ENCODE measurements at regions not wholly inside any gene's neighbourhood (a gene's known extent, or its start where the extent isn't known, plus 50 kb on each side); places are given as distances from the start of the nearest gene placed in this dataset.
"Not testable (repeated sequence)": the region's sequence is repeated elsewhere in the genome, so short reads cannot be mapped to it uniquely, and the experiment has no call there.

DNA sequence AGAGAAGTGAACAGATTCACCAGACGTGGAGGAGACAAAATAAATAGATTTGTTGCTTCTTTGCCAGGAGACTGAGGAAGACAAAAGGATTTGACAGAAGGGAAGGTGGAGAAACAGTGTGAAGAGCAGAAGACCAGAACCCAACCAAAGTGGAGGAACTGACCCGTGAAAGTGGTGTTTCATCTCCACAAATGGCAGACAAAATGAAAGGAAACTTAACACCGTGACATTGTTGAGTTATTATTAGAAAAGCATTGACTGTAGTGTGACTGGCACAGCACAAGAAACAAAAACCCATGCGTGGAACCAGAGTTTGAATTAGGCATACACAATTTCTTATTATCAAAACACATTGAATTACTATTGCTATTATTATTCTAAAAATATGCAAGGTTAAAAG is 518.1 kb downstream of the TMEM121 start:
- no peak for DNase-seq (ENCODE audit: low read depth in 4 of 4, low spot score in 3 of 4)

DNA sequence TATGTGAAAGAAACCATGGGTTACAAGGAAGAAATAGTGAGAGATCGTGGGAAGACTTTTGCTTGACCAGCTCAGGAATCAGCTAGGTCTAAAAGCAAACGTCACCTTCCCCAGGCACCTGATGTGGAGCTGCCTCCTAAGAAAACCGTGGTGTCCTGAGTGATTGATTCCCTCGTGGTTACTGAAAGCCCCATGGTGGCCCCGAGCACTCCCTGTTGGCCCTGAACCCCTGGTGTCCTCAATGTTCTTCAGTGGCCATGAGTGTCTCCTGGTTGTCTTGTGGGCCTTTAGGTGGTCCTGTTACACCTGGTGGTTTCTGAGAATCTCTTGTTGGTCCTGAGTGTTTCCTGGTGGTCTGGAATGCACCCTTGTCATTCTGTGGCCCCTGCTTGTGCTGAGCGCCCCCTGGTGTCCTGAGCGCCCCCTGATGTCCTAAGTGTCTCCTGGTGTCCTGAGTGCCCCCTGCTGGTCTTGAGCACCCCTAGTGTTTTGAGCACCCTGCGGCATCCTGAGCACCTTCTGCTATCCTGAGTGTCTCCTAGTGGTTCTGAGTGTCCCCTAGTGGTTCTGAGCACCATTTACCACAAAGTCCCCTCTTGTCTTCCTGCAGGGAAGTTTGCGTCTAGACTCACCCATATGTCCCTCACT is 518.7 kb downstream of the TMEM121 start:
- no peak for DNase-seq (ENCODE audit: low read depth in 4 of 4, low spot score in 3 of 4)

DNA sequence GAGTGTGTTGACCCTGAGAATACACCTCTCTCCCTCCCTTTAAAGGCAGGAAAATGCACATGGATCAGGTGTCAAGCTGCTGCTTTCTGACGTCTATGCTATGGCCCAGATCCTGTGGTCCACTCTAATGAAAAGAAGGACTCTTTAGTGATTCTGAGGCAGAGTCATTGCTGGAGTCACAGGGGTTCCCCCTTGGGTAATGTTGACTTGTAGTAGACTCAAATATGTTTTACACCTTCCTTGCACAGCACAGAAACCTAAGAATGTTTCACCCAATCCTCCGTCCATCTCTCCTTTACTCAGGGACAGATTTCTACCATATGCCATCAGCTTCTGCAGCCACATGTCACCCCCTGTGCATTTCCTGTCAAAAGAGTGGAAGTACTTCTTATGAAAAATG is 525.4 kb downstream of the TMEM121 start:
- no peak for DNase-seq (ENCODE audit: low read depth in 4 of 4, low spot score in 3 of 4)

DNA sequence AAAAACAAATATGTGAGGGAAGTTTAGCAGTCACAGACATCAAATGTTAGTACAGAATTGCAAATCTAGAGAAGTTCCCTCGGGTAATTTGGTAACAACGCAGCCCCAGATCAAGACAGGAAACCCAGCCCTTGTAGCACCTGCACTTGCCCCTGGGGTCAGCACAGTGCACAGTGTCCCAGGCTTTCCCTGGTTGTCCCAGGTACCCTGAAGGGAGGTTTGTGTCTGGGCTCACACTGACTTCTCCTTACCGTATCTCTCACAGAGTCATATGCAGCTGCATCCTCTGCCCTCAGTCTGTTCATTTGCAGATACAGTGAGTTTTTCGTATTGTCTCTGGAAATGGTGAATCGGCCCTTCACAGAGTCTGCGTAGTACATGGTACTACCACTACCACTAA is 528.9 kb downstream of the TMEM121 start:
- no peak for DNase-seq (ENCODE audit: low read depth in 4 of 4, low spot score in 3 of 4)

DNA sequence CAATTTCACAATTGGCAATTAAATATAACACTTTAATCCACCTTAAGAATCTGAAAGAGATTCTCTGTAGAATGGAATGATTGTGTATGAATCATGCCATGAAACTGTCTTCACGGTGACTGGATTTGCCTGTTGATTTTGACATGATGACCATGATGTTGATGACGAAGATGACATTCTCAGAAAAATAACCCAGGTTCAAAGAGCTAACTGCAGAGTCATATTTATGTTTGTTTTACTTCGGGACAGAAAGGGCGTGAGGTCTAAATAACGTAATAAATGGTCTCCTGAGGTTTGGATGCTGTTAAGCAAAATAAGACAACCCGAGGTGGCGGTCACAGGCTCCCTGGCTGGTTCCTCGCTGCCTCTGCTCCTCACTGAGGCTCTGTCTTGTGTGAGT is 532.0 kb downstream of the TMEM121 start:
- no peak for DNase-seq (ENCODE audit: low read depth in 4 of 4, low spot score in 3 of 4)

DNA sequence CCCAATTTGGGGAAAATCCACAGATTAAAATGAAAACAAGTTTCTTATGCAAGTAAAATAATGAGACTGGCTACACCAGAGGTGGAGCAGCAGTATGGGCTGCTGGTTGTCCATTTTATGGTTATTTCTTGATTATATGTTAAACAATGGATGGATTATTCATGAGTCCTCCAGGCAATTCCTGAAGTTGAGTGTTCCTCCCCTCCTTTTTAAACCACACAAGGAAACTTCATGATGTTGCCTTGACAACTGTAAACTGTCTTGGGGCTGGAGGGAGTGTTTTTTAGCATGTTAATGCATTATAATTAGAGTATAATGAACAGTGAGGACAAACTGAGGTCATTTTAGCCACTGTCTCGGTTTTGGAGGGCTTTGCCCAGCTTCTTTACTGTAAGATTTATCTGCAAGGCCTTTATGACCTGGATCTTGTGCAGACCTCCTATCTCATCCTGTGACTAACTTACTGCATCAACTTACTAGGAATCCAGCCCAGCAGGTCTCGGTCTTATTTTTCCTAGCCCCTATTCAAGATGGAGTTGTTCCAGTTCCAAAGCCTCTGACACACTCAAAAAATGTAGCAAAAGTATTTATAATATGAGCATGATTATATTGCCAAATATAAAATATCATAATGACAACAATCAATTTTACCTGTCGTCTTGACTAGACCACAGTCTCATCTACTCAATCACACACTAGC is 534.0 kb downstream of the TMEM121 start:
- no peak for DNase-seq (ENCODE audit: low read depth in 4 of 4, low spot score in 3 of 4)

DNA sequence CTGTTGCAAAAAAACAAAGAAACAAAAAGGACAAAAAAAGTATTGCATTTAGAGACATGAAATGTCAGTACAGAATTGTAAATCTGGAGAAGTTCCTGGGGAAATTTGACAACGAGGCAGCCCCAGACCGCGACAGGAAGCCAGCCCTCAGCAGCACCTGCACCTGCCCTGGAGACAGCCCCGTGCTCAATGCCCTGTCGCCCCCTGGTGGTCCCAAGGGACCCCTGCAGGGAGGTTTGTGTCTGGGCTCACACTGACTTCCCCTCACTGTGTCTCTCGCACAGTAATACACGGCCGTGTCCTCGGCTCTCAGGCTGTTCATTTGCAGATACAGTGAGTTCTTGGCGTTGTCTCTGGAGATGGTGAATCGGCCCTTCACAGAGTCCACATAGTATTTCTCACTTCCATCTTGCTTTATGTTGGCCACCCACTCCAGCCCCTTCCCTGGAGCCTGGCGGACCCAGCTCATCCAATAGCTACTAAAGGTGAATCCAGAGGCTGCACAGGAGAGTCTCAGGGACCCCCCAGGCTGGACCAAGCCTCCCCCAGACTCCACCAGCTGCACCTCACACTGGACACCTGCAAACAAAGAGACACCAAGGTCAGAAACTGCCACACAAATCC is 535.6 kb downstream of the TMEM121 start:
- not testable (repeated sequence) for DNase-seq (ENCODE audit: low read depth in 4 of 4, low spot score in 3 of 4)

DNA sequence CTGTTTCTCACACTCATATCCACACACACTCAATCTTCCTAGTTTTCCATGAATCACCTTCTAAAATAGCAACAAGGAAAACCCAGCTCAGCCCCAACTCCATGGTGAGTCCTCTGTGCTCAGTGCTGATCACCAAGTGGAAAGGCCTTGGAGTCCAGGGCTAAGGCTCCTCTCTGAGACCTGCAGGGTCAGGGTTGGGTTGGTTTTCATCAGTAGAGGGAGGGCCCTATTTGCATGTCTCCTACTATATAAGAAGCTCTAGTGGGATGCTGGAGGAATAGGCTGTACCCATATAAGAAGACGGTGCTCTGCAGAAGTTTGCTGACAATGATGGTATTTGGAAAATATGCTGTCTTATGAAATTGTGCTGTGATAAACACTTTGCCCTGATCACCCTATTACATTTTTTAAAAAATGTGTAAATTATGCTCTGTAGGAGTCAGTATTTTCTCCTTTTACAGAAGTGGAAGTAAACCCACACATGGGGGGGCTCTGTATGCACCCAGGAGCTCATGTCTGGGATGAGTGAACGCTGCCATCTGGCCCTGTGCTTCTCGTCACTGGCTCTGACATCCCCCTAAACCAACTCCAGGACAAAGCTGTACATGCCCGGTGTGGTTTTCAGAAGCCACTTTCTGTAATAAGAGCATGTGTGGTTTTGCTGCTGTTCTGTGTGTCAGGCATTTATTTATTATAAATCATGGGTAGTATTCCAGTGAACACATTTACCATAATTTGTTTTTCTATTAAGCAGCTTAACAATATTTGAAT is 536.3 kb downstream of the TMEM121 start:
- no peak for DNase-seq (ENCODE audit: low read depth in 4 of 4, low spot score in 3 of 4)

DNA sequence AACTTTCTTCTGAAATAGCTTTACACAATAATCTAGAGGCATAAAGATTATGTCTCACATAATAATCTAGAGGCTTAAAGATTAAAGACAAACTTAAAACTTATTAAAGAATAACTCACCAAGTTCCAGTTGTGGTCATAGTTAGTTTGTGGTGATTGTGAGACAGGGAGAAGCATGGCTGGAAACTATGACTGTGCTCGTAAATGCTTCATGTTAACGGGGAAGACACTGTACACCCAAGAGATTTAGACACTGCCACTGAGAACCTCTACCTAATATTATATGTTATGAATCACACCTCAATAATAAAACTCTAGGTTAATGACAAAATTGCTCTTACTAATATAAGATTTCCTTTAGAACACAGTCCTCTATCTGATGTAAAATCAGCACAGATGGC is 541.6 kb downstream of the TMEM121 start:
- no peak for DNase-seq (ENCODE audit: low read depth in 4 of 4, low spot score in 3 of 4)

DNA sequence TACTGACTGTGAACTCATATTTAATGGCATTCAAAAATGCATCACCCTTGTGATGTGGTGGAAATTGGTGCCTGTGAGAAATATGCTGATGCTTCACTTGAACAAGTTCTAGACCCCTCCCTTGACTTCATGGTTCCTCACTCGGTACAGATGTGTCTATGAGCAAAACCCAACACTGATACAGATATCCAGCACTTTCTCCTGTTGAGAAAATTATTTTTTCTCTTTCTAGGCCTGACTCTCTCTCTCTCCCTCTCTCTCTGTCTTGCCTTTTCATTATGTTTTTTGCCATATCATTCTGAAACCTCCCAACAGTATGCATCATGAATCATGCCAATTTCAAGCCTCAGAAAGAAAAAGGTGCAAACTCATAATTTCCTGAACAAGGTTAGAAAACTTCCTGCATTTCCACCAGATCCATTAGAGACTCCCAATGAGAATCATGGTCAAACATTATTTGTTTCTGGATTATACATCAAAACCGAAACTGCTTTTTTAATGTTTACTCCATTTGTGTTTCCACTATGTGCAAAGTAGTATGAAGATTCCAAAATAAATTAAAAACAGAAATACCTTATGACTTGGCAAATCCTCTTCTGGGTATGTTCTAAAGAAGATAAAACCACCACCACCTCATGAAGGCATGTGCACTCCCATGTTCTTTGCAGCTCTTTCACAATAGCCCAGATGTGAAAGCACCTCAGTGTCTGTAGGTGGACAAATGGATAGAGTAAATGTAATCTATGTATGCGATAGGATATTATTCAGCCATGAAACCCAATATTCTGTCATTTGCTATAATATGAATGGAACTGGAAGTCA is 543.6 kb downstream of the TMEM121 start:
- DNase-seq (ENCODE audit: low read depth in 4 of 4, low spot score in 3 of 4): no peak

DNA sequence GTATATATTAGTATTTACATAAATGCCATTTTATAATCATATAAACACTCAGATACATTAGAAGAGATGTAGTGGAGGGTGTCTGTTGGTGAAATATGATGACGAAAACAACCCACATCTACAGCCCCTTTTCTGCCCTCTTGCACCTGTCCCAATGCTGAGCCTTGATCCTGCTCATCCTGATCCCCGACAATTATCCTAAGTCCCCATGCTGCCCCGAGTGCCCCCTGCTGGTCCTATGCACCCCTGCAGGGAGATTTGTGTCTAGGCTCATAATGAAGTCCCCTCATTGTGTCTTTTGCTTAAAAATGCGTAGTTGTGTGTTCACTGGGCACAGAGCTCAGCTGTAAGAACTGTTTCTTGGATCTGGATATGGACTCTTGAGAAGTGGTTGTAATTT is 554.5 kb downstream of the TMEM121 start:
- DNase-seq (ENCODE audit: low read depth in 4 of 4, low spot score in 3 of 4): no peak

DNA sequence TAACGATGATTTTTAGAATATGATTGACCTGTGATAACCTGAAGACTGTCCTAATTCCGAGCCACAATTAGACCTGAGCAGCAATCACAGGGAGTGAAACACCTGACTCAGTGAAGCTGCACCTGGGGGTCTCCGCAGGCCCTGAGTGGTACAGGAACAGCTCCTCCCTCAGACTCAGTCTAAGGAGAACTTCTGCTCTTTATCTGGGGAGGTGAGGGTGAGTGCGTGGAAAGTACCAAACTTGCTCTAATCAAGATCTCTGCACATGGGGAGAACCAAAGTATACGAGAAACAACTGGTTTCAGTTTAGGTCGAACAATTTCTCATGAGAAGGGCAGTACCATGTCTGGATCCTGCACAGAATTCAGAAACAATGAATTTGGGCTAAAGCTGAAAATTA is 555.3 kb downstream of the TMEM121 start:
- not testable (repeated sequence) for DNase-seq (ENCODE audit: low read depth in 4 of 4, low spot score in 3 of 4)

DNA sequence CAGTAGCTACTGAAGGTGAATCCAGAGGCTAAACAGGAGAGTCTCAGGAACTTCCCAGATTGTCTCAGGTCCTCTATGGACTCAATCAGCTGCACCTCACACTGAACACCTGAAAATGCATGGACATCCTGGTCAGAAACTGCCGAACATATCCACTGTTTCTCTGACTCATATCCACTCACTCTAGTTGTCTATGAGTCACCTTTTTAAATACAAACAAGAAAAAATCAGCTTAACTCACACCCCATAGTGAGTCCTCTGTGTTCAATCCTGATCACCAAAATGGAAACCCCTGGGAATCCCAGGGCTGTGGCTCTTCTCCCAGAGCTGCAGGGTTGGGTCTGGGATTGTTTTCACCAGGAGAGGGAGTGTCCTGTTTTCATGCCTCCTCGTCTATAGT is 556.7 kb downstream of the TMEM121 start:
- DNase-seq (ENCODE audit: low read depth in 4 of 4, low spot score in 3 of 4): no peak

DNA sequence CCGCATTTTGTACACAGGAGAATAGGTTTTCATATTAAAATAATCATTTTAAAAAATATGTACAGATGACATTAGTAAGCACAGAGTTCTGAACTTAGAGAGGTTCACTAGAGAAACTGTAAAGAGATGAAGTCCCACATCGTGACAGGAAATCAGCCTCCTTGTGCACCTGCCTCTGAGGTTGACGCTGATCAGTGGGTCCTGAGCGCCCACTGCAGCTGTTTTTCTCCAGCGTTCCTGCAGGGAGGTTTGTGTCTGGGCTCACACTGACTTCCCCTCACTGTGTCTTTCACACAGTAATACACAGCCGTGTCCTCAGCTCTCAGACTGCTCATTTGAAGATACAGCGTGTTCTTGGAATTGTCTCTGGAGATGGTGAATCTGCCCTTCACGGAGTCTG is 561.5 kb downstream of the TMEM121 start:
- no peak for DNase-seq (ENCODE audit: low read depth in 4 of 4, low spot score in 3 of 4)

DNA sequence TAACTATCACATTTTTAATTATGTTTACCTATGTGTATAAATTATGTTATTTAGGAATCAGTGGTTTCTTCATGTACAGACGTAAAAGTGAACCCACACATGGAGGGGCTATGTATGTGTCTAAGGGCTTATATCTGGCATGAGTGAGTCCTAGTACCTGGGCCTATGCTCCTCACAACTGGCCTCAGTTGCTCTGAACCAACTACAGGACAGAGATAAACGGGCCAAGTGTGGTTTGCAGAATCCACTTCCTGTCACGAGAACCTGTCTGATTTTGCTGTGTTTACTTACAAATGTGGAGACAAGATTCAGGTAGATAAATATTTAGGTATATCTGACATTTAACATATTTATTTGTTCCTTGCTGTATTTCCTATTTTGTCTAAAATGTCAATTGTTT is 562.5 kb downstream of the TMEM121 start:
- not testable (repeated sequence) for DNase-seq (ENCODE audit: low read depth in 4 of 4, low spot score in 3 of 4)

DNA sequence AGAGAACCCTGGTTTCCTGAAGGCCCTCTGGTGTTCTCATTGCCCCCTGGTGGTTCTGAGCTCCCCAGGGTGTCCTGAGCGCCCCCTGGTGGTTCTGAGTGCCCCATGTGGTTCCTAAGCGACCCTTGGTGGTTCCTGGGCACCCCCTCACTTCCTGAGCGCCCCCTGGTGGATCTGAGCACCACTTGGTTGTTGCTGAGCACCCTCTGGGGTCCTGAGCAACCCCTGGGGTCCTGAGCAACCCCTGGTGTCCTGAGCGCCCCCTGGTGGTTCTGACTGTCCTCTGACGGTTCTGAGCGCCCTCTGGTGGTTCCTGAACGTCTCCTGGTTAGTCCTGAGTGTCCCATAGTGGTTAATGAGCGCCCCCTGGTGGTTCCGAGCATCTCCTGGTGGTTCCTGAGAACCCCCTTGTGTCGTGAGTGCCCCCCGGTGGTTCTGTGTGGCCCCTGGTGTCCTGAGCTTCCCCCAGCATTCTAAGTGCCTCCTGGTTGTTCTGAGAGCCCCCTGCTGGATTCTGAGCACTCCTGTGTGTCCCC is 568.3 kb downstream of the TMEM121 start:
- DNase-seq (ENCODE audit: low read depth in 4 of 4, low spot score in 3 of 4): no peak

DNA sequence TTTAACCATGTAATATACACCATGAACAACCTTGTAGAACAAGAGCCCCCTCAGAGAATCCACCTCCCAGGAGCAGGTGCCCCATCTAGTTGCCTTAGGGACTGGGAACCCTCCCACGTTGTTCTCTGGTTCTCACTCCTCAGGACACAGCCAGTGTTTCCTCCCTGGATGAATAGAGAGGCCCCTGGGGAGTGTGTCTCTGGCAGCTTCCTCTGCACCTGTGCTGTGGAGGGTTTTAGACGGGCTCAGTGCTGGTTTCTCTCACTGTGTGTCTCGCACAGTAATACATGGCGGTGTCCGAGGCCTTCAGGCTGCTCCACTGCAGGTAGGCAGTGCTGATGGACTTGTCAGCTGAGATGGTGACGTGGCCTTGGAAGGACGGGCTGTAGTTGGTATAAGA is 581.3 kb downstream of the TMEM121 start:
- DNase-seq (ENCODE audit: low read depth in 4 of 4, low spot score in 3 of 4): no peak

DNA sequence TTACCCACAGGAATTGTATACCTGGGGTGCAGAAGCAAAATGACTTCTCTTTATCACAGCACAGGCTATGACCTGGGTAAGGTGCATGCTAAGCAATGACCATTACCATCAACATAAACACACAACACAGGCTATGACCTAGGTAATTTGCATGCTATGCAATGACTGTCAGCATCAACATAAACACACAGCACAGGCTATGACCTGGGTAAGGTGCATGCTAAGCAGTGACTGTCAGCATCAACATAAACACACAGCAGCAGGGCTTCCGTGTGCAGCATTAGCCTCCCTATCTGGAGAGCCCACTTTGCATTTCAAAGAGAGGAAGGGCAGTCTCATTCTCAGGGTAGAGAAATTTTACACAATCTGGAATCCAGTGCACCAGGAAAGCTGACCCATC is 583.0 kb downstream of the TMEM121 start:
- no peak for DNase-seq (ENCODE audit: low read depth in 4 of 4, low spot score in 3 of 4)

DNA sequence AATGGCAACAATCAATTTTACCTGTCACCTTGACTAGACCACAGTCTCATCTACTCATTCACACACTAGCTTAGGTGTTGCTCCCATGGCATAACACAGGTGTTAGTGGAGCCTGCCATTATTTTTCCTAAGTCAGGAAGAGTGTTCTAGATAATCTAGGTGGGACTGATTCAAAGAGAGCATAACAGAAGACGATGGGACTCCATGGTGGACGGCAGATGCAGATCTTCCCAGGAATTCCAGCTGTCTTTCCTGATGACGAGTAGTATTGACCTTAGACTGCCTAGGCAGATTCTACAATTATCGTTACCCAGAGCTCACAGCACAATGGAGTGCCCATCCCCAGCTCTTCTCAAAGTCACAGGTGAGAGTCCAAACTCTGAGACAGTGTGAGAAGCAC is 589.0 kb downstream of the TMEM121 start:
- no peak for DNase-seq (ENCODE audit: low read depth in 4 of 4, low spot score in 3 of 4)

DNA sequence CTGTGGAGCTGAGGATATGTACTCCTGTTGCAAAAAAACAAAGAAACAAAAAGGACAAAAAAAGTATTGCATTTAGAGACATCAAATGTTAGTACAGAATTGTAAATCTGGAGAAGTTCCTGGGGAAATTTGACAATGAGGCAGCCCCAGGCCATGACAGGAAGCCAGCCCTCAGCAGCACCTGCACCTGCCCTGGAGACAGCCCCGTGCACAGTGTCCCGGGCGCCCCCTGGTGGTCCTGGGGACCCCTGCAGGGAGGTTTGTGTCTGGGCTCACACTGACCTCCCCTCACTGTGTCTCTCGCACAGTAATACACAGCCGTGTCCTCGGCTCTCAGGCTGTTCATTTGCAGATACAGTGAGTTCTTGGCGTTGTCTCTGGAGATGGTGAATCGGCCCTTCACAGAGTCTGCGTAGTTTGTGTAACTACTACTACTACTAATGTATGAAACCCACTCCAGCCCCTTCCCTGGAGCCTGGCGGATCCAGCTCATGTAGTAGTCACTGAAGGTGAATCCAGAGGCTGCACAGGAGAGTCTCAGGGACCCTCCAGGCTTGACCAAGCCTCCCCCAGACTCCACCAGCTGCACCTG is 590.1 kb downstream of the TMEM121 start:
- not testable (repeated sequence) for DNase-seq (ENCODE audit: low read depth in 4 of 4, low spot score in 3 of 4)
